SK-N-SH (cell line): ENCODE measurements at regions not wholly inside any gene's neighbourhood (a gene's known extent, or its start where the extent isn't known, plus 50 kb on each side); places are given as distances from the start of the nearest gene placed in this dataset.

ENCODE experiments used
- CTCF ChIA-PET: fragments of 300-600, 350-600 bp; formaldehyde crosslinking; extraction: SDS; loops from one replicate; lab custom pipeline; 2021; lab: Yijun Ruan, JAX
- POLR2A ChIA-PET: fragments of 350-600 bp; sonication (Branson Sonifier 250); formaldehyde crosslinking; extraction: SDS; loops from one replicate; lab custom pipeline; 2020; ENCODE audit warnings: antibody characterized with exemption, inconsistent platforms; lab: Yijun Ruan, JAX
- DNase-seq: peaks from one replicate; pipeline ENCODE4 v3.0.0; 2012
- H2AFZ ChIP-seq: fragments of 200-600 bp; sonication (generic); 2 replicates; pipeline ENCODE4 v1.8.1; 2016; ENCODE audit warnings: antibody characterized with exemption, mild to moderate bottlenecking, low read depth
- H3F3A ChIP-seq: fragments of 200-600 bp; sonication (generic); replicated peaks from 2 replicates; pipeline ENCODE3; 2016; ENCODE audit warnings: antibody characterized with exemption, mild to moderate bottlenecking; ENCODE audit not compliant: insufficient read depth
- H3K27ac ChIP-seq, 2 experiments: fragments of 200-500 bp in 1 of 2; fragments of 200-600 bp in 1 of 2; sonication (Bioruptor generic) in 1 of 2; sonication (generic), shearing (Covaris generic) in 1 of 2; 2 replicates each; pipeline versions ENCODE4 v1.5.1 to v1.6.1; 2014 to 2016; ENCODE audit warnings: low read depth in 2 of 2, inconsistent platforms in 1 of 2, low read length in 1 of 2, mild to moderate bottlenecking in 1 of 2, mixed read lengths in 1 of 2
- H3K27me3 ChIP-seq: fragments of 200-600 bp; sonication (generic), shearing (Covaris generic); 2 replicates; pipeline ENCODE4 v1.6.1; 2016; ENCODE audit warnings: mixed run types; ENCODE audit not compliant: insufficient read depth
- H3K36me3 ChIP-seq, 2 experiments: fragments of 200-500 bp in 1 of 2; fragments of 200-600 bp in 1 of 2; sonication (Bioruptor generic) in 1 of 2; sonication (generic) in 1 of 2; replicated peaks in 1 of 2; 2 replicates each; pipeline versions ENCODE3 to v1.5.1; 2014 to 2016; ENCODE audit warnings: low read length in 1 of 2, mild to moderate bottlenecking in 1 of 2; ENCODE audit not compliant: insufficient read depth in 2 of 2, control insufficient read depth in 1 of 2
- H3K4me1 ChIP-seq, 2 experiments: fragments of 200-500 bp in 1 of 2; fragments of 200-600 bp in 1 of 2; sonication (Bioruptor generic) in 1 of 2; sonication (generic), shearing (Covaris generic) in 1 of 2; 2 replicates each; pipeline versions ENCODE4 v1.5.1 to v1.6.1; 2014 to 2016; ENCODE audit warnings: low read depth in 1 of 2, low read length in 1 of 2, mixed run types in 1 of 2; ENCODE audit not compliant: insufficient read depth in 2 of 2, control insufficient read depth in 1 of 2
- H3K4me2 ChIP-seq: fragments of 200-600 bp; sonication (generic), shearing (Covaris generic); 2 replicates; pipeline ENCODE4 v1.6.1; 2017; ENCODE audit warnings: mixed run types
- H3K4me3 ChIP-seq, 2 experiments: fragments of 200-500 bp in 1 of 2; fragments of 200-600 bp in 1 of 2; sonication (Bioruptor generic) in 1 of 2; sonication (generic), shearing (Covaris generic) in 1 of 2; 2 replicates each; pipeline versions ENCODE4 v1.5.1 to v1.8.1; 2014 to 2016; ENCODE audit warnings: low read depth in 2 of 2, inconsistent platforms in 1 of 2, low read length in 1 of 2, mild to moderate bottlenecking in 1 of 2, mixed read lengths in 1 of 2, moderate library complexity in 1 of 2
- H3K79me2 ChIP-seq: fragments of 200-600 bp; sonication (generic); 2 replicates; pipeline ENCODE4 v1.8.1; 2017; ENCODE audit warnings: mild to moderate bottlenecking; ENCODE audit not compliant: insufficient read depth
- H3K9ac ChIP-seq: fragments of 200-600 bp; sonication (generic); 2 replicates; pipeline ENCODE4 v1.6.1; 2017; ENCODE audit warnings: mixed run types
- H3K9me2 ChIP-seq: fragments of 200-600 bp; sonication (generic); 2 replicates; pipeline ENCODE4 v1.6.1; 2017; ENCODE audit warnings: mixed run types
- H3K9me3 ChIP-seq: fragments of 200-600 bp; sonication (generic); 2 replicates; pipeline ENCODE4 v1.6.1; 2017; ENCODE audit warnings: mixed run types, mild to moderate bottlenecking, moderate library complexity
- H4K20me1 ChIP-seq: fragments of 200-600 bp; sonication (generic); 2 replicates; pipeline ENCODE4 v1.6.1; 2017; ENCODE audit warnings: mild to moderate bottlenecking, mixed run types; ENCODE audit not compliant: insufficient read depth
- EP300 ChIP-seq, 2 experiments: IDR thresholded peaks; 2 replicates each; pipeline versions ENCODE4 v1.4.0 to v1.6.1; 2012; ENCODE audit warnings: borderline replicate concordance in 1 of 2, low read depth in 1 of 2, low read length in 1 of 2
- IRF3 ChIP-seq: fragments of 150-350 bp; IDR thresholded peaks from 2 replicates; pipeline ENCODE4 v1.6.1; 2016; ENCODE audit warnings: mild to moderate bottlenecking, low read depth, low read length
- MEF2A ChIP-seq: IDR thresholded peaks from 2 replicates; pipeline ENCODE4 v1.4.0; 2012; ENCODE audit warnings: low read depth, borderline replicate concordance
- NFIC ChIP-seq: IDR thresholded peaks from 2 replicates; pipeline ENCODE4 v1.4.0; 2012; ENCODE audit warnings: borderline replicate concordance
- RAD21 ChIP-seq: IDR thresholded peaks from 2 replicates; pipeline ENCODE4 v1.6.1; 2012; ENCODE audit warnings: mild to moderate bottlenecking, low read length
- RXRA ChIP-seq: IDR thresholded peaks from 2 replicates; pipeline ENCODE4 v1.4.0; 2012; ENCODE audit warnings: low read depth, mild to moderate bottlenecking, borderline replicate concordance
- TAF1 ChIP-seq: IDR thresholded peaks from 2 replicates; pipeline ENCODE4 v1.6.1; 2012; ENCODE audit warnings: low read depth, mild to moderate bottlenecking, low read length, moderate library complexity, borderline replicate concordance
- TEAD4 ChIP-seq: IDR thresholded peaks from 2 replicates; pipeline ENCODE4 v1.4.0; 2012; ENCODE audit warnings: mild to moderate bottlenecking, borderline replicate concordance; ENCODE audit not compliant: insufficient read depth
- USF1 ChIP-seq: IDR thresholded peaks from 2 replicates; pipeline ENCODE4 v1.4.0; 2012; ENCODE audit warnings: low read depth, borderline replicate concordance
- WGBS: methylation state at CpG from one replicate; pipeline ENCODE4 v1.1.6; 2017; ENCODE audit warnings: low lambda C conversion rate; 5-methylcytosine and 5-hydroxymethylcytosine counted together

GRCh38 chr10:64210211-64210610, 689.0 kb downstream of the REEP3 start:
- DNase-seq, result no peak
- WGBS, result 15% methylated on average over 2 of the region's 2 CpGs
- Histone ChIP-seq H2AFZ (no peak overlapping the region), H3K27ac (no peak overlapping the region), H3K9me2 (no peaks in the 10 kb centered on the region), H3K4me3 (no peak overlapping the region), H3K36me3 (no peaks in the 10 kb centered on the region), H3F3A (no peaks in the 10 kb centered on the region), H3K79me2 (no peaks in the 10 kb centered on the region), H3K4me1 (no peaks in the 10 kb centered on the region), H3K27me3 (no peaks in the 10 kb centered on the region), H3K4me2 (no peak overlapping the region), H3K9me3 (no peaks in the 10 kb centered on the region), H3K9ac (no peak overlapping the region), H4K20me1 (no peaks in the 10 kb centered on the region)
- POLR2A ChIA-PET, result no interaction called here
- CTCF ChIA-PET, result no interaction called here
- TF ChIP-seq TEAD4, result no peak

DNA sequence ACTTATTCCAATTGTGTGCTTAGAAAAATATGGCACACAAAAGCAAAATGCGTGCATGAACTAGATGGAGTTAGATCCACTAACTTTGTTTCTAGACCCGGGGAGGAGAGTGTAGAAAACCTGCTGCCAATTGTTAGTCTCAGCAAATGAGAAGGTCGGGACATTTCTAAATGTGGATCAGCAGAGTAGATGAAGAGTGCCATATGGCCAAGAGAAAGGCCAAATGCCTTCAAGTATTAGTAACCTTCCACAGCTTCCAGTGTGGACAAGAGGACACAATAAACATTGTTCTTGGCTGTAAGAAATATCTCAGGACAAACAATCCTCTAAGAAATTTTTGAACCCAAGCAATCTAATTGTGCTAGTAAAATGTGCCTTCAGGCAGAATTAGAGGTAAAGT, 690.3 kb downstream of the REEP3 start:
- no peak for DNase-seq
- Histone ChIP-seq H3K9me2 (no peaks in the 10 kb centered on the region), H3K9ac (no peak overlapping the region), H4K20me1 (no peaks in the 10 kb centered on the region), H3K4me1 (no peaks in the 10 kb centered on the region), H2AFZ (no peak overlapping the region), H3K4me2 (no peak overlapping the region), H3K79me2 (no peaks in the 10 kb centered on the region), H3K27me3 (no peaks in the 10 kb centered on the region), H3K27ac (no peak overlapping the region), H3F3A (no peaks in the 10 kb centered on the region), H3K36me3 (no peaks in the 10 kb centered on the region), H3K9me3 (no peaks in the 10 kb centered on the region), H3K4me3 (no peak overlapping the region)
- POLR2A ChIA-PET, result no interaction called here
- CTCF ChIA-PET, result interaction anchor here (0.6 kb wide), 1 partner anchor 156 kb away, joined by 3 read pairs; no protein-coding TSS in a partner anchor
- 15% methylated on average over 3 of the region's 3 CpGs for WGBS
- TF ChIP-seq RXRA, result no peak

- no peaks in the 10 kb centered on the region for H3K9me3 ChIP-seq
- no peaks in the 10 kb centered on the region for H4K20me1 ChIP-seq
- H3K4me2 ChIP-seq, result no peak overlapping the region
- no peak overlapping the region for H3K27ac ChIP-seq
- H2AFZ ChIP-seq, result no peak overlapping the region
- no peak overlapping the region for H3K9ac ChIP-seq
- WGBS, result 29% methylated on average over 1 of the region's 1 CpG
- no peaks in the 10 kb centered on the region for H3K27me3 ChIP-seq
- no peaks in the 10 kb centered on the region for H3K79me2 ChIP-seq
- ChIA-PET CTCF (no interaction called here), POLR2A (no interaction called here)
- no peaks in the 10 kb centered on the region for H3F3A ChIP-seq
- no peaks in the 10 kb centered on the region for H3K9me2 ChIP-seq
- H3K36me3 ChIP-seq, result no peaks in the 10 kb centered on the region
- H3K4me1 ChIP-seq, result peaks cover 0 to 2% of the 10 kb centered on the region in 2 experiments; a peak in 1 of 4 replicates
- no peak for TF ChIP-seq TAF1
- no peak for TF ChIP-seq TEAD4
- TF ChIP-seq IRF3, result no peak
- no peak for TF ChIP-seq RAD21
- no peak for TF ChIP-seq NFIC
- no peak for TF ChIP-seq EP300 (IDR thresholded peaks at IDR 0.05; ENCODE audit: borderline replicate concordance in 1 of 2, low read depth in 1 of 2, low read length in 1 of 2)
- no peak for TF ChIP-seq USF1
- TF ChIP-seq RXRA, result no peak
- TF ChIP-seq MEF2A, result no peak
- no peak for DNase-seq
- no peak overlapping the region for H3K4me3 ChIP-seq
Measured at GRCh38 chr10:64215088-64215487, 693.9 kb downstream of the REEP3 start.
